Urinary bladder (tissue), 3 donors: ENCODE measurements at regions not wholly inside any gene's neighbourhood (a gene's known extent, or its start where the extent isn't known, plus 50 kb on each side); places are given as distances from the start of the nearest gene placed in this dataset.
"Not testable (repeated sequence)": the region's sequence is repeated elsewhere in the genome, so short reads cannot be mapped to it uniquely, and the experiment has no call there.

Source experiments
- DNase-seq: peaks from one replicate; pipeline ENCODE4 v3.0.0-alpha.2; 2015; ENCODE audit errors: extremely low spot score
- H3K27ac ChIP-seq: one replicate; pipeline ENCODE4 v1.5.1; 2013; ENCODE audit warnings: low read depth, mild to moderate bottlenecking, moderate library complexity
- H3K36me3 ChIP-seq: one replicate; pipeline ENCODE4 v1.6.1; 2013; ENCODE audit warnings: mild to moderate bottlenecking, moderate library complexity; ENCODE audit not compliant: insufficient read depth
- H3K4me1 ChIP-seq: one replicate; pipeline ENCODE4 v1.6.1; 2013; ENCODE audit warnings: mild to moderate bottlenecking, moderate library complexity; ENCODE audit not compliant: insufficient read depth
- H3K4me3 ChIP-seq: one replicate; pipeline ENCODE4 v1.5.1; 2013; ENCODE audit warnings: low read depth, low read length
- WGBS: extraction: QIAGEN DNeasy Blood & Tissue Kit; methylation state at CpG from one replicate; pipeline ENCODE4 v1.1.7; 2013; 5-methylcytosine and 5-hydroxymethylcytosine counted together
- donor health status: healthy with polysubstance abuse.
- donor health status: healthy.

GRCh38 chr5:28703651-28704260 lies 1665.4 kb upstream of the CDH9 start:
- no peaks in the 10 kb centered on the region for H3K36me3 ChIP-seq
- no peak for DNase-seq
- WGBS = 38% methylated on average over 1 of the region's 1 CpG
- no peak overlapping the region for H3K4me3 ChIP-seq
- no peak overlapping the region for H3K27ac ChIP-seq
- no peaks in the 10 kb centered on the region for H3K4me1 ChIP-seq

GRCh38 chr5:28691526-28691925 lies 1653.1 kb upstream of the CDH9 start:
- Histone ChIP-seq H3K36me3 (no peaks in the 10 kb centered on the region), H3K4me1 (no peaks in the 10 kb centered on the region), H3K27ac (no peak overlapping the region), H3K4me3 (no peak overlapping the region)
- no peak for DNase-seq

DNA sequence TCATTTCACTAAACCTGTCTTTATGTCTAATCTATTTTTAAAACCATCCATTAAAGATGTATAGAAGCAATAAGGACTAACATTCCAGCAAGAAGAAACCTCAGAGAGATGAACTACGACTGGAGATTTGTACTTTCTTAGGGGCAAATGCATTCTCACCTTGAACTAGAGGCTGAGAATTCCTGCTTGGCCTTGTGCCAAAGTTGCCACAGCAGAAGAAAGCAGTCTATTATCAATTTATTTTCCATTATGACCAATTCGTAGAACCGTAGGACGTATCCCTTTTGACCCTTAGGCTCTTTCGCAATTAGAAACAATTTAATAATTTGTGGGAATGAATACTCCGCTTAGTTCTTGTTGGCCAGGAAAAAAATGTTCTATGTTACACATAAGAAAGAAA lies 1647.4 kb upstream of the CDH9 start:
- H3K4me1 ChIP-seq = no peaks in the 10 kb centered on the region
- H3K36me3 ChIP-seq = no peaks in the 10 kb centered on the region
- H3K27ac ChIP-seq = no peak overlapping the region
- WGBS = 82% methylated on average over 6 of the region's 6 CpGs
- H3K4me3 ChIP-seq = no peak overlapping the region
- DNase-seq = no peak

GRCh38 chr5:28678899-28679298 lies 1640.5 kb upstream of the CDH9 start:
- Histone ChIP-seq H3K4me3 (no peak overlapping the region), H3K36me3 (no peaks in the 10 kb centered on the region), H3K4me1 (no peaks in the 10 kb centered on the region), H3K27ac (no peak overlapping the region)
- no peak for DNase-seq

DNA sequence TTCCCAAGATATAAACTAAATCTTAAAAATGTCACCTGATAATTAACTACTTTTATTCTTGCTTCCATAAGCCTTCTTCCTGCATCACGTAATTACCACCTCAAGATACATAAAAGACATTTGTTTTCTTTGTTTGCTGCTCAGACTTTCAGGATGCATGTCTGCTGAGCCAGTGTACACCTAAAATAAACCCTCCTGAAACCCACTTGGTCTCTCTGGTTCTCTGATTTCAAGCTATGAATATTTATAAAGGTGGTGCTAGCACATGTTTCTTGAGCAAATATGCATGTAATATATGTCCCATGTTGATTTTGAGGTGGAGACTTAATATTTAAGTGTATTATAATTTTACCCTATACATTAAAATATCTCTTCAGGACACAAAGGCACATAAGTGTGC lies 1627.7 kb upstream of the CDH9 start:
- Histone ChIP-seq H3K36me3 (no peaks in the 10 kb centered on the region), H3K4me3 (no peak overlapping the region), H3K4me1 (no peaks in the 10 kb centered on the region), H3K27ac (no peak overlapping the region)
- DNase-seq = no peak
- 81% methylated on average over 1 of the region's 1 CpG for WGBS

- 78% methylated on average over 2 of the region's 2 CpGs for WGBS
- Histone ChIP-seq H3K27ac (no peak overlapping the region), H3K4me1 (no peaks in the 10 kb centered on the region), H3K36me3 (no peaks in the 10 kb centered on the region), H3K4me3 (no peak overlapping the region)
- DNase-seq = no peak
Observed at GRCh38 chr5:28648108-28648507, 1609.7 kb upstream of the CDH9 start.

GRCh38 chr5:28632607-28633006 lies 1594.2 kb upstream of the CDH9 start:
- no peaks in the 10 kb centered on the region for H3K36me3 ChIP-seq
- H3K4me3 ChIP-seq = no peak overlapping the region
- WGBS = 93% methylated on average over 9 of the region's 9 CpGs
- no peak for DNase-seq
- no peaks in the 10 kb centered on the region for H3K4me1 ChIP-seq
- no peak overlapping the region for H3K27ac ChIP-seq

GRCh38 chr5:28603869-28604268 lies 1565.5 kb upstream of the CDH9 start:
- 95% methylated on average over 3 of the region's 3 CpGs for WGBS
- Histone ChIP-seq H3K27ac (no peak overlapping the region), H3K4me3 (no peak overlapping the region), H3K4me1 (no peaks in the 10 kb centered on the region), H3K36me3 (no peaks in the 10 kb centered on the region)
- DNase-seq = no peak

GRCh38 chr5:28602429-28602828 lies 1564.0 kb upstream of the CDH9 start:
- H3K4me1 ChIP-seq = no peaks in the 10 kb centered on the region
- H3K4me3 ChIP-seq = no peak overlapping the region
- no peak overlapping the region for H3K27ac ChIP-seq
- no peak for DNase-seq
- H3K36me3 ChIP-seq = no peaks in the 10 kb centered on the region
- WGBS = 67% methylated on average over 2 of the region's 2 CpGs

- H3K4me3 ChIP-seq, H3K27ac ChIP-seq, DNase-seq, H3K4me1 ChIP-seq, H3K36me3 ChIP-seq: not testable (repeated sequence)
- 95% methylated on average over 26 of the region's 26 CpGs for WGBS
Observed at GRCh38 chr5:28596707-28597106, 1558.3 kb upstream of the CDH9 start.

- no peak for DNase-seq
- no peak overlapping the region for H3K4me3 ChIP-seq
- H3K4me1 ChIP-seq = no peaks in the 10 kb centered on the region
- H3K36me3 ChIP-seq = no peaks in the 10 kb centered on the region
- H3K27ac ChIP-seq = no peak overlapping the region
- 86% methylated on average over 4 of the region's 4 CpGs for WGBS
Observed at GRCh38 chr5:28580616-28581015, 1542.2 kb upstream of the CDH9 start.

DNA sequence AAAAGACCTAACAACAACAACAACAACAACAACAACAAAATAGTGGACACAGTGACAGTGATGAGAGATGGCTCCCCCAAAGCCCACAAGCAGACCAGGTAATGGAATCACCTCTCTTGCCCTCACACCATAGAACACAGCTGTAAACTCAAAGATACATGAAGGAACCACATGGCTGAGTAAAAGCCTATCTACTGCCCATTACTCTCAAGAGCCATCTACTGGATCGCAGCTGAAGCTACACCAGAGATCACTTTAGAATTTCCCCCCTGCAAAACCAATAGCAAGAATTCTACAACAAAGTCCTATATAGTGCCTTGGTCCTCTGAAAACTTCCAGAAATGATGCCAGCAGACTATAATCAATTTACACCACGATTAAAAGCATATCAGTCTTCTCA lies 1537.6 kb upstream of the CDH9 start:
- Histone ChIP-seq H3K27ac (no peak overlapping the region), H3K36me3 (no peaks in the 10 kb centered on the region), H3K4me3 (no peak overlapping the region), H3K4me1 (no peaks in the 10 kb centered on the region)
- 64% methylated on average over 2 of the region's 2 CpGs for WGBS
- DNase-seq = no peak

DNA sequence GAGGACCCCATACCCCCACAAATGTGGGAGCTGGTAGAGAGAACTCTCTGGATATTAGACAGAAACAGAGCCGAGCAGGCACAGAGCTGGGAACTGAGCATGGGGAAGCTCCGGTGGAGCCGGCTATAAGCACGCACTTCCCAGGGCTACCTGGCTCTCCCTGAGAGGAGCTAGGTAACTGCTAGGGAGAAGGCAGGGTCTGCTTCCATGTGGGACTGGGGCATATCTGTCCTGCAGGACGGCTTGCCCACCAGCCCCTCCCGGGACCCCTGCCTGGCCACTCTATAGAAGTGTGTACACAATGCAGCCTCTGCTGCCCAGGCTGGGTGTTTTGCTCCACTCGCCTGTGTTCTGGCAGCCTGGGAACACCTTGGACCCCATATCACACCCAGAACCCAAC lies 1537.0 kb upstream of the CDH9 start:
- 95% methylated on average over 7 of the region's 7 CpGs for WGBS
- H3K27ac ChIP-seq = no peak overlapping the region

DNA sequence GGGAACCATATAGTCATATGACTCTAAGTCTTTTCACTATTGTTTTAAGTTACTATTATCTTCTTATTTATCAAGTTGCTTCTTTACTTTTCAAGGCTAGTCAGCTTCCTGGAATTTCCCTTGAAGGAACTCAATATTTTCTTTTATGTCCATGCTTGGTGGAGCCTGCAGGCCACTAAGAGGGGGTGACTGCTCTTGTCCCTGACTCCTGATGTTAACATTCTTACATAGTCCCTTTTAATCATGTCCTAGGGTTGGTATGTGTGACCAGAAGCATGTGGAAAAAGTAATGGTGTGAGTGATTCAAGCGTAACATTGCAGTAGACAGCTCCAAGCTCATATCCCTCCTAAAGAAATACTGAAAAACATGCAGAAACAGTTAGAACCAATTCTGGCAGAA lies 1536.2 kb upstream of the CDH9 start:
- Histone ChIP-seq H3K36me3 (no peaks in the 10 kb centered on the region), H3K4me3 (no peak overlapping the region), H3K4me1 (no peaks in the 10 kb centered on the region), H3K27ac (no peak overlapping the region)
- WGBS = 99% methylated on average over 1 of the region's 1 CpG
- DNase-seq = no peak

More for the DNA sequence above, 1537.0 kb upstream of the CDH9 start:
- H3K4me1 ChIP-seq = no peaks in the 10 kb centered on the region
- H3K4me3 ChIP-seq = no peak overlapping the region
- DNase-seq = no peak
- no peaks in the 10 kb centered on the region for H3K36me3 ChIP-seq

DNA sequence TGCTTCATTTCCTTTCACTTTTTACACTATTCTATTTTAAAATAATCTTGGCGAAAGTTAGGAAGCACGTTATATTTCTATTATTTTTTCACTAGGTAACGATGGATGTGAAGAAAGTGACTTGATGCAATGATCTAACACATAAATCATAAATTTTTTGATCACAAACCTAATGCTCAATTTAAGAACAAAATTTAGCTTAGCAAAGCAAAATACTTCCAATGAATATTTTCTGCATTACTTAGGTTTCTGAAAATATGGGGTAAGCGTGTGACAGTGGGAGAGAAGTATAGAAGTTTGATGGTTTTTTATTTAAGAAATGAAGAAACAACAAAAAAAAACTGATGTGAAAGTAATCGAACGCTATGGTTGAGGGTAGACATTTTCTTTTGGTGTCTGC lies 1528.7 kb upstream of the CDH9 start:
- Histone ChIP-seq H3K27ac (no peak overlapping the region), H3K4me1 (no peaks in the 10 kb centered on the region), H3K4me3 (no peak overlapping the region), H3K36me3 (no peaks in the 10 kb centered on the region)
- 92% methylated on average over 6 of the region's 6 CpGs for WGBS
- DNase-seq = no peak
